OCI-LY7 (cell line): ENCODE measurements at regions not wholly inside any gene's neighbourhood (a gene's known extent, or its start where the extent isn't known, plus 50 kb on each side); places are given as distances from the start of the nearest gene placed in this dataset.
A peak's percentile ranks its signal among the peaks of the same experiment; 100 is the strongest.

ENCODE experiments used
- BruUV-seq: library from RNA; stranded (reverse); fragments of 400-500 nt; replicated peaks from 2 replicates; lab custom pipeline; 2021; lab: Mats Ljungman, UMichigan
- CTCF ChIA-PET: fragments of 300-600 bp; sonication (Branson Sonifier 250); formaldehyde crosslinking; loops from one replicate; lab custom pipeline; 2022; ENCODE audit warnings: antibody characterized with exemption; ENCODE audit not compliant: unreplicated experiment; lab: Charles Lee
- POLR2A ChIA-PET: fragments of 300-600 bp; sonication (Branson Sonifier 250); formaldehyde crosslinking; loops from one replicate; lab custom pipeline; 2022; ENCODE audit warnings: antibody characterized with exemption; lab: Charles Lee
- DNase-seq: peaks from one replicate; pipeline ENCODE4 v3.0.0-alpha.2; 2015; ENCODE audit warnings: low spot score
- H2AFZ ChIP-seq: fragments of 200-600 bp; sonication (generic), shearing (Covaris generic); 2 replicates; pipeline ENCODE4 v1.6.1; 2014; ENCODE audit warnings: mild to moderate bottlenecking, antibody characterized with exemption, low read length, moderate library complexity
- H3K27ac ChIP-seq: fragments of 200-600 bp; sonication (generic); 2 replicates; pipeline ENCODE4 v1.5.1; 2014; ENCODE audit warnings: mixed run types, low read depth, mild to moderate bottlenecking, moderate library complexity, low read length, inconsistent platforms; ENCODE audit not compliant: poor library complexity, severe bottlenecking
- H3K36me3 ChIP-seq: fragments of 200-600 bp; sonication (generic); 2 replicates; pipeline ENCODE4 v1.6.1; 2014; ENCODE audit warnings: mild to moderate bottlenecking, antibody characterized with exemption, low read length, moderate library complexity, mixed read lengths; ENCODE audit not compliant: insufficient read depth
- H3K4me1 ChIP-seq: fragments of 200-600 bp; sonication (generic); 2 replicates; pipeline ENCODE4 v1.5.1; 2014; ENCODE audit warnings: mild to moderate bottlenecking, low read length; ENCODE audit not compliant: insufficient read depth, poor library complexity, severe bottlenecking
- H3K4me2 ChIP-seq: fragments of 200-600 bp; sonication (generic); 2 replicates; pipeline ENCODE4 v1.6.1; 2014; ENCODE audit warnings: mild to moderate bottlenecking, low read length
- H3K4me3 ChIP-seq: fragments of 200-600 bp; sonication (generic); 2 replicates; pipeline ENCODE4 v1.5.1; 2014; ENCODE audit warnings: mild to moderate bottlenecking, low read depth, low read length; ENCODE audit not compliant: poor library complexity, severe bottlenecking
- H3K79me2 ChIP-seq: fragments of 200-600 bp; sonication (generic); 2 replicates; pipeline ENCODE4 v1.6.1; 2016; ENCODE audit warnings: low read depth, mild to moderate bottlenecking, low read length, moderate library complexity, mixed read lengths; ENCODE audit not compliant: insufficient read depth
- H3K9me2 ChIP-seq: fragments of 200-600 bp; sonication (generic); 2 replicates; pipeline ENCODE4 v1.6.1; 2016; ENCODE audit warnings: mild to moderate bottlenecking, low read length, mixed read lengths; ENCODE audit not compliant: insufficient read depth
- H3K9me3 ChIP-seq: fragments of 200-600 bp; sonication (generic); 2 replicates; pipeline ENCODE4 v1.6.1; 2014; ENCODE audit warnings: mild to moderate bottlenecking, mixed run types, low read length, mixed read lengths
- H4K20me1 ChIP-seq: fragments of 200-600 bp; sonication (generic); 2 replicates; pipeline ENCODE4 v1.6.1; 2014; ENCODE audit warnings: mild to moderate bottlenecking, antibody characterized with exemption, low read length, moderate library complexity, mixed read lengths; ENCODE audit not compliant: insufficient read depth
- CTCF ChIP-seq: fragments of 200-600 bp; sonication (generic); conservative IDR thresholded peaks from 2 replicates; pipeline ENCODE4 v1.5.1; 2014; ENCODE audit warnings: mild to moderate bottlenecking, antibody characterized with exemption, low read length, moderate library complexity, mixed read lengths
- EZH2phosphoT487 ChIP-seq: fragments of 200-600 bp; sonication (generic); IDR thresholded peaks from 2 replicates; pipeline ENCODE4 v1.6.1; 2018; ENCODE audit warnings: low read depth, borderline replicate concordance, mild to moderate bottlenecking, mixed run types, antibody characterized with exemption, low read length, moderate library complexity, mixed read lengths
- intact Hi-C: fragments of 100-400 bp; cut with micrococcal nuclease; formaldehyde crosslinking; loops from one replicate; pipeline ENCODE4 v1.10.0; 2022; ENCODE audit not compliant: unreplicated experiment

- H3K4me3 ChIP-seq: no peak overlapping the region
- BruUV-seq: no TSS peak
- intact Hi-C loops: no loop called here
- no peak overlapping the region for H3K4me2 ChIP-seq
- no peak for DNase-seq
- H3K9me2 ChIP-seq: no peaks in the 10 kb centered on the region
- H3K27ac ChIP-seq: no peak overlapping the region
- no peaks in the 10 kb centered on the region for H4K20me1 ChIP-seq
- no peaks in the 10 kb centered on the region for H3K36me3 ChIP-seq
- no peak for TF ChIP-seq EZH2phosphoT487
- TF ChIP-seq CTCF: no peak
- peaks cover 11% of the 10 kb centered on the region for H3K4me1 ChIP-seq
- CTCF ChIA-PET: interaction anchor here (0.6 kb wide), 1 partner anchor 107 kb away, joined by 6 read pairs; no protein-coding TSS in a partner anchor
- H2AFZ ChIP-seq: peak overlapping the region; percentile 66; the same call in 1 of the 2 replicates
- no peaks in the 10 kb centered on the region for H3K79me2 ChIP-seq
- POLR2A ChIA-PET: interaction anchor here (0.6 to 1.4 kb wide), 4 partner anchors 20 to 96 kb away, joined by 3 to 4 read pairs (median 4); no protein-coding TSS in a partner anchor
- H3K9me3 ChIP-seq: no peaks in the 10 kb centered on the region
These were observed 993.0 kb upstream of the LCORL start for GRCh38 chr4:19014594-19014993.

DNA sequence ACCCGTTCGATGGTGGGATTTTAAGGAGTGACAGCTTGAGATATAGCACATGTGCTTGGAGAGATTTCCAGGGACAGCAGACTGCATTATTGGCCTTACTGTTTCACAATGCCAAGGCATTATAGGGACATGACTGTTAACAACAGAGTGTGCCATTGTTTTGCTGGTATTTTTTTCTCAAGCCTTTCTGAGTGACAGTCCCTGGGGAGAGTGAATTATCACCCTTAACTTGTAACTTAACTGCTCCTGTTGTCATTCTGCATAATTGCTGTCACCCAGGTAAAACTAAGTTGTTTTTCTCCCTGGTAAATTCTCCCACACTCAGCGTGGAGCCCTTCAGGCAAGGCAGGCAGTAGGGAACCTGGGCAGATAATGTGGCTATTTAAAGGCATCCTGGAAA lies 989.2 kb upstream of the LCORL start:
- no peaks in the 10 kb centered on the region for H3K9me2 ChIP-seq
- POLR2A ChIA-PET: no interaction called here
- H3K79me2 ChIP-seq: no peaks in the 10 kb centered on the region

More for the DNA sequence above, 989.2 kb upstream of the LCORL start:
- CTCF ChIA-PET: interaction anchor here (0.6 kb wide), 2 partner anchors 8 to 192 kb away, joined by 3 to 4 read pairs; no protein-coding TSS in a partner anchor
- intact Hi-C loops: no loop called here
- H2AFZ ChIP-seq: no peak overlapping the region
- DNase-seq: no peak
- H4K20me1 ChIP-seq: no peaks in the 10 kb centered on the region
- H3K27ac ChIP-seq: no peak overlapping the region
- TF ChIP-seq EZH2phosphoT487 (no peak), CTCF (no peak)
- H3K9me3 ChIP-seq: no peaks in the 10 kb centered on the region
- no peak overlapping the region for H3K4me2 ChIP-seq
- no peak overlapping the region for H3K4me3 ChIP-seq
- peaks cover 11% of the 10 kb centered on the region for H3K4me1 ChIP-seq
- H3K36me3 ChIP-seq: no peaks in the 10 kb centered on the region; the same call in 1 of the 2 replicates
- BruUV-seq: no TSS peak
